ENCODE measurements at regions not wholly inside any gene's neighbourhood (a gene's known extent, or its start where the extent isn't known, plus 50 kb on each side); places are given as distances from the start of the nearest gene placed in this dataset.

GRCh38 chr1:29641921-29642320 lies 405.6 kb downstream of the PTPRU start:
- TF ChIP-seq GATA2 (IDR thresholded peaks at IDR 0.05; ENCODE audit: low read depth, low read length) (no peak), GATA3 (IDR thresholded peaks at IDR 0.05; ENCODE audit: low read depth, low read length) (no peak)

GRCh38 chr1:29640428-29640785 lies 404.1 kb downstream of the PTPRU start:
- no peak for TF ChIP-seq GATA3 (IDR thresholded peaks at IDR 0.05; ENCODE audit: low read depth, low read length)
- TF ChIP-seq GATA2 (IDR thresholded peaks at IDR 0.05; ENCODE audit: low read depth, low read length): no peak

DNA sequence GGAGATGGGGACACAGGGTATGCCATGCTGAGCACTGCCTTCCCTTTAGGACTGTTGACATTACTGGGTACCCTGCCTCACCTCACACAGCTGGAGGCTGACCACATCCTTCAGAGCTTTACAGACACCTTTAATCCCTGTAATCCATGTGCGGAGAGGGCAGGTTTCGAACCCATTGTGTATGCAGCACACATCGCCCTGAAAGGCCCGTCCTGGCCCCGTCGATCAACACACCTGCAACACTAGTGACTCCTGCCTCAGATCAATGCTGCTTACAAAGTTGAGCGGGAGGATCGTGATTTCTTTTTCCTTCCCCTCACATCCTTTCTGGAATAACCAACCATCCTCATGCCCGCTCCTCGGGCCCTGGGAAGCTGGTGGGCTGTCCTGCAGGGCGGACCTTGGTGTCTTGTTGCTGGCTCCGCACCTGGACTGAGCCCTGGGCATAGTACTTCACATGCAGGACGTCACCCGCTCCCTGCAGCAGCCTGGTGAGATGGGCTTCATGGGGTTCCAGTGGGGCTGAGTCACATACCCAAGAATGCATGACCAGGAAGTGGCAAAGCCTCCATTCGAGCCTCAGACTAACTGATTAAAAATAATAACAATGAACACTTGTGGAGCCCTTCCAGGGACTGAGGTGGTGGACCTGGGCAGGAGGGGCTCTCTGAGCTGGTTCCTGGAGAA lies 403.6 kb downstream of the PTPRU start:
- TF ChIP-seq GATA2 (IDR thresholded peaks at IDR 0.05; ENCODE audit: low read depth, low read length) (no peak), GATA3 (IDR thresholded peaks at IDR 0.05; ENCODE audit: low read depth, low read length) (no peak)

GRCh38 chr1:29639156-29639736 lies 402.9 kb downstream of the PTPRU start:
- no peak for TF ChIP-seq GATA3 (IDR thresholded peaks at IDR 0.05; ENCODE audit: low read depth, low read length)

DNA sequence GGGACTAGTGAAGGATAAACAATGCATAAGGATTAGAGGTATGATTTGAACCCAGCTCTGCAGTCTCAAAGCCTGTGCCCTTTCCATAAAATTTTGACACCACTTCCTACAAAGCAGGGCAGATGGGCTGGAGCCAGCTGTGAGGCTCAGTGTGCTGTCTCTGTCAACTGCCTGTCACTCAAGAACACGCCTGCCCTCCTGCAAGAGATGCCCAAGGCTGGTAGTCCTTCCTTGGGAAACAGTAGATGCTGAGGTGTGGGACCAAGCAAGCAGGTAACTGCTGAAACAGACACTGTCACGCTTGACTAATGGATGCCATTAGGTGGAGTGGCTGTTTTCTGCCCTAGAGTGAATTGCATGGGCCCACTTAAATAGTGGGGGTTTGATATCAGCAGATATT lies 402.0 kb downstream of the PTPRU start:
- no peak for TF ChIP-seq GATA2 (IDR thresholded peaks at IDR 0.05; ENCODE audit: low read depth, low read length)
- no peak for TF ChIP-seq GATA3 (IDR thresholded peaks at IDR 0.05; ENCODE audit: low read depth, low read length)

GRCh38 chr1:29636936-29637335 lies 400.6 kb downstream of the PTPRU start:
- TF ChIP-seq GATA2 (IDR thresholded peaks at IDR 0.05; ENCODE audit: low read depth, low read length): no peak
- TF ChIP-seq GATA3 (IDR thresholded peaks at IDR 0.05; ENCODE audit: low read depth, low read length): no peak

GRCh38 chr1:29635501-29636263 lies 399.4 kb downstream of the PTPRU start:
- TF ChIP-seq GATA2 (IDR thresholded peaks at IDR 0.05; ENCODE audit: low read depth, low read length) (no peak), GATA3 (IDR thresholded peaks at IDR 0.05; ENCODE audit: low read depth, low read length) (no peak)

DNA sequence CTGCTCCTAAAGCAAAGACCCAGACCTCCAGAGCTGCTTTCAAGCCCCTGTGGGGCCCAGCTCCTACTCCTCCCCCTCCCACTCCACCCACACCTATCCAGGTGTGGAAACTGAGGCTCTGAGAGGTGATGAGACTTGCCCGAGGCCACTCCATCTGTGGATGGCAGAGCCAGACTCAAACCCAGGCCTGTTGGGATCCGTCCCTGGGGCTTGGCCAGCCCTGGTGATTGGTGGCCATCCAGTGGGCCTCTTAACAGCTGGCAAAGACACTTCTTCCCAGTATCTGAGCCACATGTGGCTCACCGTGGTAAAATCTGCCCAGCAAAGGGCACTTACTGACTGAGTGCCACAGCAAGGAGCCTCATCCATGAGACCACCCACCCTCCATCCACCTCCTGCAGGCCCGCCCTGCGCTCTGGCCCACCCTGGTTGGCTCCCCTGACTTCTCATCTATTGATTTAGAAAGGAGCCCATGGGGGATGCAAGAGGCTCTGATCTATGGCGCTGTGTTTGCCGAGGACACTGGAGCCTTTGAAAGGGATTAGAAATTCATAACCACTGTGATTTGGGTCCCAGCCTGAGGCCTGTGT lies 398.5 kb downstream of the PTPRU start:
- no peak for TF ChIP-seq GATA2 (IDR thresholded peaks at IDR 0.05; ENCODE audit: low read depth, low read length)
- no peak for TF ChIP-seq GATA3 (IDR thresholded peaks at IDR 0.05; ENCODE audit: low read depth, low read length)

- TF ChIP-seq GATA2 (IDR thresholded peaks at IDR 0.05; ENCODE audit: low read depth, low read length) (no peak), GATA3 (IDR thresholded peaks at IDR 0.05; ENCODE audit: low read depth, low read length) (no peak)
These were observed 398.0 kb downstream of the PTPRU start for GRCh38 chr1:29634324-29634723.

DNA sequence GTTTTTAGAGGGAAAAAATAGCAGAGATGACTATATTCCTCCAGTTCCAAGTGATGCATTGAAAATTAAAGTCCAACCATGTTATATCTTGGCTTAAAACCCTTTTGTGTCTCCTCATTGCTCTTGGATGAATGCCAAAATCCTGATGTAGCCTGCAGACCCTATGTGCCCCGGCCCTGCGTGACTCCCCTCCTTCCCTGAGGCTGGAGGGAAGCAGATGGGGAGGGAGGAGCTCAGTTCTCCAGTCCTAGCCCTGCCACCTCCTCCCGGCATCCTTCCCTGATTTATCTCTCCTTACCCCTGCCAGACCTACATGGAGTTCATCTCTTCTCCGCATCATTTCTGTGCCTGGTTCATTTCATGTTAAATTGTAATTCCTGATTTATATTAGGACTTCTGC lies 397.4 kb downstream of the PTPRU start:
- TF ChIP-seq GATA2 (IDR thresholded peaks at IDR 0.05; ENCODE audit: low read depth, low read length) (peak; percentile 38), GATA3 (IDR thresholded peaks at IDR 0.05; ENCODE audit: low read depth, low read length) (no peak)

GRCh38 chr1:29632806-29633615 lies 396.7 kb downstream of the PTPRU start:
- TF ChIP-seq GATA2 (IDR thresholded peaks at IDR 0.05; ENCODE audit: low read depth, low read length) (no peak), GATA3 (IDR thresholded peaks at IDR 0.05; ENCODE audit: low read depth, low read length) (no peak)

DNA sequence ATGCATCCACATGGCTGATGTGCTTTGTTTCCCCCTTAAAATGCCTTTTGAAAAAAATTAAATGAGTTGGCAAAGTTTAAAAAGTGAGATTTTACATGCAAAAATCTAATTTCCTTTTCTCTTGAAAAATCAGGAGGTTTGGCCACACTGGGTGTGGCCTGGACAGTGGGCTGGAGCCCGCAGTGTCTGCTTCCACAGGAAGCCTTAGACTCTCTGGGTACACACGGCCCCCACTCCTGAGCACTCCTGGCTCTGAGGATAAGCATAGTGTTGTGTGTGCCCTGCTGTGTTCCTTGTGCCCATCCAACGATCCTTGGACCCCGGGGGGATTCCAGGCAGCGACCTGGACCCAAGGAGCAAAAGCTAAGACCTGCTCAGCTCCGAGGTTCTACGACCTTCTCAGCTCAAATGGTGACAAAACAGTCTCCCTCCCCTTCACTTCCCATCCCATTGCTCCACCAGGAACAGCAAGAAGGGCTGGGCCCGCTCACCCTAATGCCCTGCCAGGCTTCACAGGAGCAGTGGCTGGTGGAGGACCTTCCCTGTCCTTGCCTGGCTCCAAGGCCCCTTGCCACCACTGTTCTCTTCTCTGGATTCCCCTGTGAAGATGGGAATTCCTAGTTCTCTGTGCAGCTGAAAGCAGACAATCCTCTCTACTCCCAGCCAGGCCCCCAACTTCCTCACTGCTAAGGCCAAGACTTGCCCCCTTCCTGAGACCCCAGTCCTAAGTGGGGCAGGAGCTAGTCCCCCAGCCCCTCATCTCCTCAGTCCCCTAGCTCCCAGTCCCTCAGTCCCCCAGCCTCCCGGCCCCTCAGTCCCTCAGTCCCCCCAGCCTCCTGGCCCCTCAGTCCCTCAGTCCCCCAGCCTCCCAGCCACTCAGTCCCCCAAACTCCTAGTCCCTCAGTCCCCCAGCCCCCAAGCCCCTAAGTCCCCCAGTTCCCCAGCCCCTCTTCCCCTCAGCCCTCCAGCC lies 395.8 kb downstream of the PTPRU start:
- TF ChIP-seq GATA2 (IDR thresholded peaks at IDR 0.05; ENCODE audit: low read depth, low read length) (no peak), GATA3 (IDR thresholded peaks at IDR 0.05; ENCODE audit: low read depth, low read length) (no peak)

DNA sequence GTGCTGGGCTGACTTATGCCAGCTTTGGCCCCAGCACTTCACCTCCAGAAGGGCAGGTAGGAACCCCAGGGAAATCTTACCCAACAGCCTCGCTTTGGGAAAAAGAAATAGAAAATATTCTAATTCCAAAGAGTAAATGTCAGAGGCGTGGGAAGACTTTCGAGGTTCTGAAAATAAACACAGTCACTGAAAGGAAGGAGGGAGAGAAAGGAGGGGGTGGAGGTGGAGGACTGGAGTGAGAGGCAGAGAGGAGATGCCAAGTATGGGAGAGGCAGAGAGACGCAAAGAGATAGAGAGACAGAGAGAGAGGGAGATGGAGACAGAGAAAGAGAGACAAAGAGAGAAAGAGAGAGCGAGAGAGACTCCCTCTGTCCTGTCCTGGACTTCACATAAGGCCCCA lies 395.0 kb downstream of the PTPRU start:
- no peak for TF ChIP-seq GATA2 (IDR thresholded peaks at IDR 0.05; ENCODE audit: low read depth, low read length)
- no peak for TF ChIP-seq GATA3 (IDR thresholded peaks at IDR 0.05; ENCODE audit: low read depth, low read length)

Data from SH-SY5Y (cell line).